Stimulated activated naive B cell treated with anti-CD40 and anti-IgM and Interleukin-4, amounts not matched to agents 10 μg/mL and 1 μg/mL and 100 μg/mL, for 72 hours (primary cell): ENCODE measurements at regions not wholly inside any gene's neighbourhood (a gene's known extent, or its start where the extent isn't known, plus 50 kb on each side); places are given as distances from the start of the nearest gene placed in this dataset.

Source experiments
- ATAC-seq, 2 donors: fragments of 150-1000 bp; cut with Tn5 transposase; replicated peaks; 2 replicates each; pipeline ENCODE4 v1.10.0; 2021; ENCODE audit warnings: moderate library complexity in 1 of 2
- DNase-seq: peaks from one replicate; pipeline ENCODE4 v3.0.0; 2021
- H3K27ac Mint-ChIP-seq: one replicate; pipeline ENCODE4 v1.8.0; 2022; ENCODE audit warnings: mild to moderate bottlenecking, mixed read lengths
- H3K27me3 Mint-ChIP-seq, 2 donors: one replicate each; pipeline ENCODE4 v1.8.0; 2022; ENCODE audit warnings: mixed read lengths in 2 of 2
- H3K36me3 Mint-ChIP-seq, 2 donors: one replicate each; pipeline ENCODE4 v1.8.0; 2022; ENCODE audit warnings: mixed read lengths in 2 of 2, mild to moderate bottlenecking in 1 of 2
- H3K4me1 Mint-ChIP-seq, 2 donors: one replicate each; pipeline ENCODE4 v1.8.0; 2022; ENCODE audit warnings: mixed read lengths in 2 of 2, mild to moderate bottlenecking in 1 of 2
- H3K4me3 Mint-ChIP-seq, 2 donors: one replicate each; pipeline ENCODE4 v1.8.0; 2022; ENCODE audit warnings: mild to moderate bottlenecking in 2 of 2, mixed read lengths in 2 of 2, moderate library complexity in 1 of 2
- H3K9me3 Mint-ChIP-seq, 2 donors: one replicate each; pipeline ENCODE4 v1.8.0; 2022; ENCODE audit warnings: mixed read lengths in 2 of 2, mild to moderate bottlenecking in 1 of 2

DNA sequence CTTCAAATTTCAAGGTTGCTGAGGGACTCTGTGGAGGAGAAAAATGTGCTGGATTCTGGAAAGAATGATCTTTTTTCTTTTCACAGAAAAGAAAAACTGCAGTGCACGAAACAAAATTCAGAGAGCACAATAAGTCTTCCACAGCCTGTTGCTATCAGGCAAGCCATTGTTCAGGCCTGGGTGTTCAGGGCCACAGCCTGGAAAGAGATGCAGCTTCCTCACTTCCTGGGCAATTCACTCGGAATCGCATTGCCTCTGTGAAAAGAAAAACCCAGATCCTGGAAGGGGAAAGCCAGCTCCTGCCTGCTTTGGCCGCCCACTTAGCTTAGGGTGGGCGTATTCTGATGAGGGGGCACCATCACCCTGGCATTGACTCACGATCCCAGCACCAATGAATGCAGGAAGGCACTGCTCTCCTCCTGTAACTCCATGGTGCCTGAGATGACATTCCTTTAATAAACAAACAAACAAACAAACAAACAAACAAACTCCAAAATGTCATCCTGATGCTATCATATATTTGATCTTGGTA, 863.9 kb downstream of the BCL11B start:
- no peak for ATAC-seq
- Mint-ChIP-seq H3K27me3 (no peaks in the 10 kb centered on the region), H3K9me3 (peaks cover 0 to 6% of the 10 kb centered on the region in 2 donors), H3K27ac (no peak overlapping the region), H3K36me3 (no peaks in the 10 kb centered on the region), H3K4me1 (no peaks in the 10 kb centered on the region), H3K4me3 (no peak overlapping the region)
- DNase-seq = no peak

DNA sequence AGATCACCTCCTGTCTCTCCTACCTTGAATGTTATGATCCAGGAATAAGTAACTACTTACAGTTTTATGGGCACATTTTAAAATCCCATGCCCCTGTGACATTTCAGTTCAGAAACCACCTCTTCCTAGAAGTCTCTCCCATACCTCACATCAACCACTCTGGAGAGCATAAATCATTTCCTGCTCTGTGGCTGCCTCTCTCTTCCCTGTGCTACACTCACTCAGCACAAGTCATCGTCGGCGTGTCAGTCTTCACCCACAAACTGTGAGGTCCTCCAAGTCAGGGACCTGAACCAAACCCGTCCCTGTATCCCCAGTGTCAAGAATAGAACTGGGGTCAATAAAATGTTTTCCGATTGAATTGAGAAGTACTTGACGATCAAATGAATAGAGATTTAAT, 863.3 kb downstream of the BCL11B start:
- Mint-ChIP-seq H3K27ac (no peak overlapping the region), H3K9me3 (peaks cover 0 to 6% of the 10 kb centered on the region in 2 donors), H3K27me3 (no peaks in the 10 kb centered on the region), H3K4me1 (no peaks in the 10 kb centered on the region), H3K4me3 (no peak overlapping the region), H3K36me3 (no peaks in the 10 kb centered on the region)
- DNase-seq (no peak), ATAC-seq (no peak)

DNA sequence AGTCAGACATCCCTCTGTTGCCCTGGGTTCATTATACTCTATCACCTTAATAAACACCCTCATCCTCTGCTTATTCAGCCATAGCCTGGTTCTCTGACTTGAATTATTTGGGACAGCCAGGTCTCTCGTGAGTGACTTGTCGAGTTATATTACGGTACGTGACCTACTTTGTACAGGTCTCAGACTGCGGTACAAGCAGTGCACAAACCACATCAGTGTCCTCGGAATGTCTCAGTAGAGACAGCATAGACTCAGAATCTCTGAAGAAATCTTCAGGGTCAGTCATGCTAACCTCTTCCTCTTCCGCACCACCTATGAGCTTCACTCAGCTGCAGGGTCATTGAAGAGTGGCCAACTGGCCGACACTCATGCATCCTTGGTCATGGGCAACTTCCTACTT, 860.8 kb downstream of the BCL11B start:
- Mint-ChIP-seq H3K4me3 (no peak overlapping the region), H3K27ac (no peak overlapping the region)
- DNase-seq = no peak

DNA sequence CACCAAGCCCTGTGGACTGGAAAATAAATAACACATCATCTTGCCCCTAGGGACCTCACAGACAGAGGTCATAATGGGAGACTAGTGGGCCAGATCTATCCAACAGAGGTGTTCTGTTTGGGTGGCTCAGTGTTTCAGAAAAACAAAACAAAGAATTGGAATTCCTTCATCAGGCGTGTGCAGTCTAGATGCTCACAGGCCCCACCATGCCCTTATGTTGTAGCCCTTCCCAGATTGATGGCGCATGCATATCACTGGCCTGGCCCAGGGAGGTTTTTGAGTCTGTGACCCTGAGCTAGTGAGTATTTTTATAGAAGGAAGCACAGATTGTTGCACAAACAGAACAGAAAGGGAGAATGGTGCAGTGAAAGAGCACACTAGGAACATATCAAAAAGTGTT, 859.6 kb downstream of the BCL11B start:
- ATAC-seq (no peak), DNase-seq (no peak)
- peaks cover 0 to 4% of the 10 kb centered on the region in 2 donors for H3K9me3 Mint-ChIP-seq
- H3K36me3 Mint-ChIP-seq = no peaks in the 10 kb centered on the region
- no peak overlapping the region for H3K27ac Mint-ChIP-seq
- H3K4me3 Mint-ChIP-seq = no peak overlapping the region
- no peaks in the 10 kb centered on the region for H3K27me3 Mint-ChIP-seq
- no peaks in the 10 kb centered on the region for H3K4me1 Mint-ChIP-seq

More for the DNA sequence above, 860.8 kb downstream of the BCL11B start:
- Mint-ChIP-seq H3K4me1 (no peaks in the 10 kb centered on the region), H3K36me3 (no peaks in the 10 kb centered on the region), H3K9me3 (peaks cover 0 to 6% of the 10 kb centered on the region in 2 donors), H3K27me3 (no peaks in the 10 kb centered on the region)
- no peak for ATAC-seq

DNA sequence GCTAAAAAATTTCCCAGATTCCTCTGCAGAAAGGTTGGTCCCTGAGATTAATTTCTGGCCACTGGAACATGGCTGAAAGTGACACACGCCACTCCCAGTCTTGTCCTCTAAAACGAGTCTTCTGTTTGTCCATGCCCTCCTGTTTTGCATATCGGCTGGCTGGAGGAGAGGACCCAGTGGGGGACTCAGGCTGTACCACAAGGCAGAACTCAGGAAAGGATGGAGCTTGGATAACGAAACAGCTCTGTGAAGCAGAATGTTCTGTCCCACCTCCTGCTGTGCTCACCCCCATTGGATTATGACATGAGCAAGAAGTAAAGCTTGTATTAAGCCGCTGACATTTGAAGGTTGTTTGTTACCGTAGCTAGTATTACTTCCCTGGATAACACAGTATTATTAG, 856.2 kb downstream of the BCL11B start:
- Mint-ChIP-seq H3K4me3 (no peak overlapping the region), H3K27me3 (no peaks in the 10 kb centered on the region), H3K27ac (no peak overlapping the region), H3K4me1 (no peaks in the 10 kb centered on the region), H3K9me3 (peaks cover 4 to 6% of the 10 kb centered on the region in 2 donors), H3K36me3 (no peaks in the 10 kb centered on the region)
- ATAC-seq = no peak
- DNase-seq = no peak

DNA sequence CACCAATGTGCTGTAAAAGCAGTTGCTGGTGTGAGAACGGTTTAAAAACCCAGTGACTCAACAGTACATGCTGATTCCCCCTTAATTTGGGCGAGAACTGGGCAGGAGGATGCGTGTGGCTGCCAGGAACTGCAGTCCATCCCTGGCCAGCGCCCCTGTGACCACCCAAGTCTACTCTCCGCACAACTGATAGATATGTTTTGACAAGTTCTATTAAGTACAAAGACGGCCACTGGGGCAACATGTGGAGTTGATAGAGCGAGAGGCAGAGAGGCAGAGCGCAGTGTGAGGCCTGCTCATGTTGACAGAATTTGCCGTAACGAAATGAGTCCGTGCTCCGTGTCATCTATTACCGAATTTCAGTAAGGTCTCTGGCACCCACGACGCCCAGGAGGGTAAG, 855.0 kb downstream of the BCL11B start:
- DNase-seq (no peak), ATAC-seq (no peak)
- no peaks in the 10 kb centered on the region for H3K4me1 Mint-ChIP-seq
- H3K9me3 Mint-ChIP-seq = peaks cover 4 to 6% of the 10 kb centered on the region in 2 donors
- H3K4me3 Mint-ChIP-seq = no peak overlapping the region
- H3K36me3 Mint-ChIP-seq = no peaks in the 10 kb centered on the region
- no peaks in the 10 kb centered on the region for H3K27me3 Mint-ChIP-seq
- no peak overlapping the region for H3K27ac Mint-ChIP-seq

DNA sequence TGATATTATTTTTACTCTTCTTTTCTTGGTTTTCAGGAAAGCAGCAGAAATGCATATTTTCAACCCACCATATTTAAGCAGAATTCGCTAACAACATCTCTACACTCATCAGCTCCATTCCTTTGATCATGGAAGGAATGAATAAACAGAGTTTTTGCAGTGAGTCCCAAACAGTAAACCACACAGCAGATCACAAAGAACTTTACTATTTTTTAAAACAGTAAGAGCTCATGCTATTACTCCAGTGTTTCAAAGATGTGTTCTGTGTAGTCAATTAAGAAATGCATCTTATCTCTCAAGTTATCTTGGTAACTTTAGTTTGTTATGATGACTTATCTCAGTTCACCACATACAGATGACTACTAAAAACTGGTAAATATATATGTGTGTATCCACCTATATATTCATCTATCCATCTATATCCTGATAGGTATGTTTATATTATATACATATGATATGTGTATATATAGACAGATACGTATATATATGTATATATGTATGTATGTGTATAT, 843.5 kb downstream of the BCL11B start:
- Mint-ChIP-seq H3K27ac (no peak overlapping the region), H3K9me3 (peaks cover 4 to 6% of the 10 kb centered on the region in 2 donors), H3K4me1 (no peaks in the 10 kb centered on the region), H3K36me3 (no peaks in the 10 kb centered on the region), H3K27me3 (no peaks in the 10 kb centered on the region), H3K4me3 (no peak overlapping the region)
- no peak for ATAC-seq
- no peak for DNase-seq

DNA sequence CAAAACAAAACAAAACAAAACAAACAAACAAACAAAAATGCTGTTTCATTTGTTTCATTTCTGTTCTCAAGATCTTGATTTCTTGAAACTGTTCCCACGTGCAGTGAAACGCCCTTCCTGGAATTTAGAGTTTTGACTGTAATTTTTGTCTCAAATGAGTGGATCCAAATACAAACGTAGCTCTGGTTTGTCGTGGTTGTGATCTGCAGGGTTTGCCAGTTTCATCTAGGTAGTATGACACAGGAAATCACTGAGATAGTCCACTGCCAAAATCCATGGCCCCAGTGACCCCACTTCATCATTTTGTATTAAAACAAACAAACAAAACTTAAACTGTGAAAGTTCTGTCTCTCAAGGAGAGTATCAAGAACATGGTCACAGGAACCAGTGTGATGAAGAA, 838.6 kb downstream of the BCL11B start:
- ATAC-seq (no peak), DNase-seq (no peak)
- Mint-ChIP-seq H3K4me1 (no peaks in the 10 kb centered on the region), H3K4me3 (no peak overlapping the region), H3K36me3 (no peaks in the 10 kb centered on the region), H3K27ac (no peak overlapping the region), H3K27me3 (no peaks in the 10 kb centered on the region), H3K9me3 (peaks cover 0 to 7% of the 10 kb centered on the region in 2 donors)

DNA sequence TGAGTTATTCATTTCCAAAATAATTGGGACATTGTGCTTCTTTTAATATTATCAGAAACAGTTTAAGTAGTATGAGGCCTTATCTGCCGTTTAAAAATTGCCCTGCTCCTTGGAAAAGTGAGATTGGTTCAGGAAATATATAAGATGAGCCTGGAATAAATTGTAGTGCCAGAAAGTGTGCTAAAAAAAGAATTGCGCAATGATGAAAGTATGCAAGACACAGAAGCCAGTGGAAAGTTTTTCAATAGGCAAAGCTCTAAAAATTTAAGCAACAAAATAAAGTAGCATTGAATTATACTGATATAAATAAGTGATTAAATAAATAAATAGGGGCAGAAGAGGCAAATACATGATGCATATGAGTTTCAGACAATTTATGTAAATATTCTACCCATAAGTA, 834.9 kb downstream of the BCL11B start:
- Mint-ChIP-seq H3K36me3 (no peaks in the 10 kb centered on the region), H3K4me1 (no peaks in the 10 kb centered on the region), H3K4me3 (no peak overlapping the region), H3K9me3 (peaks cover 0 to 8% of the 10 kb centered on the region in 2 donors), H3K27ac (no peak overlapping the region), H3K27me3 (no peaks in the 10 kb centered on the region)
- DNase-seq (no peak), ATAC-seq (no peak)

DNA sequence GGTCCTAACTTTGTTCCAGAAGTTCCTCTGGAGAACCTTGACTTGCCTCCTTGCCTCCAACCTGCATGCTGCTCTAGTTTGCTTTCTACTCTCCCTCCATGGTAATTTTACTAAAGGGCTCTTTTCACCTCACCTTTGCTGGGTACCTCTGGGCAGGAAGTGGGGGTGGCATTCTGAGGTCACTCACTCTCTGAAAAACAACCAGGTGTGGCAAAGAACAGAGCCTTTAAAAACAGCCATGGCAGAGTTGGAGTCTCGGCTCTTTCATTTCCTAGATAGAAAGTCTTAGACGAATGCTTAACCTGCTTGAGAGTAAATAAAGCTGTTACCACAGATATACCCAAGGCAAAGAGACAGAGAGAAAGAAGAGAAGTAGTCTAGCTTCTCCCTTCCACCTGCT, 827.9 kb downstream of the BCL11B start:
- H3K4me1 Mint-ChIP-seq = no peaks in the 10 kb centered on the region
- no peaks in the 10 kb centered on the region for H3K36me3 Mint-ChIP-seq
- H3K27me3 Mint-ChIP-seq = no peaks in the 10 kb centered on the region
- H3K27ac Mint-ChIP-seq = no peak overlapping the region
- no peak for DNase-seq
- no peak for ATAC-seq
- H3K4me3 Mint-ChIP-seq = no peak overlapping the region
- H3K9me3 Mint-ChIP-seq = peaks cover 0 to 5% of the 10 kb centered on the region in 2 donors

DNA sequence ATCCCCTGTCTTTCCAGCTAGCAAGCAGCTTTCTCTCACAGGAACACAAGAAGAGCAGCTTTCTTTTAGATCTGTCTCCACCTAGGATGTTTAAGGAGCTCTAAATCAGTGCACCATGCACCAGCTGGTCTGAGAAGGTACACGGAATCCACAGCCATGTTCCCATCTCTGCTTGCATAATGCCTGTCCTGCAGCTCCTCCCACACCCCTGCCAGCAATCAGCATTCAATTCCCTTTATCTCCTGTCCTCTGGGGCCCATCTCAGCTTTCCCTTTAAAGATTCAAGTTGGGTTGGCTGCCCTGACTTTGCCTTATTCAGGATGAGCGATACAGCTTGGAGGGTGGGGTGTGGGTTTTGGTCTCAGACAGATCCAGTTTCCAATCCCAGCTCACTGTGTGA, 826.3 kb downstream of the BCL11B start:
- no peak for ATAC-seq

DNA sequence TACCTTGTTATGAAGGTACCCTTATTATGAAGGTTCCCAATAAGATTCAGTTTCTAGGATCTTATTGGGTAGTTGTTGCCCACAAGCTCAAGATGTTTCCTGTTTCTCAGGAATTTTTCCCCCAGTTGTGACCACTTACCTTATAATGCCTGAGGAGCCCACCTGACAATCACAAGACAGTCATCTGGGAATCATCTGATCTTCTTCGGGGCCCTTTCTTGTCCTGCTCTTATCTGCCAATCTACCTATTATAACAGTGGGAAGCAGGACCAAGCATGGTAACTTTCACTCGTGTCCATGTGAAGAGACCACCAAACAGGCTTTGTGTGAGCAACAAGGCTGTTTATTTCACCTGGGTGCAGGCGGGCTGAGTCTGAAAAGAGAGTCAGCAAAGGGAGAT, 825.5 kb downstream of the BCL11B start:
- no peak overlapping the region for H3K27ac Mint-ChIP-seq
- DNase-seq (no peak), ATAC-seq (no peak)
- H3K4me3 Mint-ChIP-seq = no peak overlapping the region
- H3K9me3 Mint-ChIP-seq = peaks cover 0 to 3% of the 10 kb centered on the region in 2 donors
- H3K4me1 Mint-ChIP-seq = no peaks in the 10 kb centered on the region
- no peaks in the 10 kb centered on the region for H3K36me3 Mint-ChIP-seq
- H3K27me3 Mint-ChIP-seq = no peaks in the 10 kb centered on the region

More for the DNA sequence above, 826.3 kb downstream of the BCL11B start:
- no peaks in the 10 kb centered on the region for H3K4me1 Mint-ChIP-seq
- DNase-seq = no peak
- no peak overlapping the region for H3K4me3 Mint-ChIP-seq
- no peak overlapping the region for H3K27ac Mint-ChIP-seq
- H3K36me3 Mint-ChIP-seq = no peaks in the 10 kb centered on the region
- no peaks in the 10 kb centered on the region for H3K27me3 Mint-ChIP-seq
- peaks cover 0 to 3% of the 10 kb centered on the region in 2 donors for H3K9me3 Mint-ChIP-seq

DNA sequence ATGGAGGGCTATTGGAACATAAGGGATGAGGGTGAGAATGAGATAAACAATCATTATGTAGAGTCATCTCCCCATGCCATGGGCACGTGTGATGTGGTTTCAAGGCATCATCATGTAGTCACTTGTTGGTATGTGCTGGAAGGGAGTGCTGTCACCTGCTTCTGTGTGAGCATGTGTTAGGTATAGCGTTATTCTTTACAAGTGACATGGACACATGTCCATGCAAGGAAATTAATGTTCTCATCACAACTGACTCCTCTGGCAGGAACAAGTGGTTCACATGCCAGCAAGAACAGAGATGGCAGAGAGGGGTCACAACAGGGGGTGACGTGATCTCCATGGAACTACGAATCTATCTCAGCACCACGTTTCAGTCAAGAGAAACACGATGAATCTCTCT, 815.8 kb downstream of the BCL11B start:
- Mint-ChIP-seq H3K36me3 (no peaks in the 10 kb centered on the region), H3K27me3 (no peaks in the 10 kb centered on the region), H3K4me1 (no peaks in the 10 kb centered on the region)

DNA sequence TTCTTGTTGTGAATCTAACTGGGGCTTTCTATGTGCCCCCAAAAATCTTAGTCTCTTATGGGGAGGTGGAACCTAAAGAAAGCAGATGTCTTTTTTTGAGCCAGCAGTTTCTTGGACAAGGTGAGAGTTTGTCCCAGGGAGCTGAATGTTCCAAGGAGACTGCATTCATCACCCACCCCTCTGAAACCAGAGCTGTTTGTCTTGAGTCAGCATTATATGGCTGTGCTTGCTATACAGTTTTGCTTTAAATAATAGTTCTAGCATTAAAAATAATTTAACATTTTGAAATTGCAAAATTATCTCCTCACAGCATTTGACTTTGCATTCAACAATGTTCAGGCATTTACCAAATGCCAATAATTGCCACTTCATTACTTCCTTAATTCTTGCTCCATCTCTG, 813.3 kb downstream of the BCL11B start:
- H3K27ac Mint-ChIP-seq = no peak overlapping the region
- no peak for ATAC-seq
- H3K9me3 Mint-ChIP-seq = peaks cover 4 to 9% of the 10 kb centered on the region in 2 donors
- no peaks in the 10 kb centered on the region for H3K4me1 Mint-ChIP-seq
- no peaks in the 10 kb centered on the region for H3K36me3 Mint-ChIP-seq
- no peak overlapping the region for H3K4me3 Mint-ChIP-seq
- no peaks in the 10 kb centered on the region for H3K27me3 Mint-ChIP-seq
- DNase-seq = no peak

More for the DNA sequence above, 815.8 kb downstream of the BCL11B start:
- ATAC-seq = no peak
- Mint-ChIP-seq H3K27ac (no peak overlapping the region), H3K9me3 (peaks cover 4 to 7% of the 10 kb centered on the region in 2 donors), H3K4me3 (no peak overlapping the region)
- DNase-seq = no peak

DNA sequence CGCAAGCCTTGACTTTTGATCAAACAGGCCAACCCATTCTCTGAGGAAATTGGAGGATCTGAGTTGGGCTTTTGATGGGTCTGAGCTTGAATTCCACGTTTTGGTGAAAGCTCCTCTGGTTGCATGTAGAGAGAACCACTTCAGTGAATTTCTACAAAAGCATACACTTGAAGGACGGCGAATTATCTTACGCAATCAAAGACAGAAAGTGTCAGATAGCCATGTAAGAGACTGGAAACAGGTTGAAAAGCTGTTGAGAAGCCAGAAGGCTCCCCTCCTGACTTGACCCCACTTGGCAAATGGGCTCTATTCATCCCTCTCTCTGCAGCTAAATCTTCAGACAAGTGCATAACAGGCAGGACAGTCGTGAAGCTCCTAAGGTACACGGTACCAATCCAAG, 809.1 kb downstream of the BCL11B start:
- H3K36me3 Mint-ChIP-seq = no peaks in the 10 kb centered on the region
- H3K27me3 Mint-ChIP-seq = no peaks in the 10 kb centered on the region
- ATAC-seq (no peak), DNase-seq (no peak)
- peaks cover 0 to 8% of the 10 kb centered on the region in 2 donors for H3K9me3 Mint-ChIP-seq
- no peak overlapping the region for H3K27ac Mint-ChIP-seq
- H3K4me1 Mint-ChIP-seq = no peaks in the 10 kb centered on the region
- no peak overlapping the region for H3K4me3 Mint-ChIP-seq

DNA sequence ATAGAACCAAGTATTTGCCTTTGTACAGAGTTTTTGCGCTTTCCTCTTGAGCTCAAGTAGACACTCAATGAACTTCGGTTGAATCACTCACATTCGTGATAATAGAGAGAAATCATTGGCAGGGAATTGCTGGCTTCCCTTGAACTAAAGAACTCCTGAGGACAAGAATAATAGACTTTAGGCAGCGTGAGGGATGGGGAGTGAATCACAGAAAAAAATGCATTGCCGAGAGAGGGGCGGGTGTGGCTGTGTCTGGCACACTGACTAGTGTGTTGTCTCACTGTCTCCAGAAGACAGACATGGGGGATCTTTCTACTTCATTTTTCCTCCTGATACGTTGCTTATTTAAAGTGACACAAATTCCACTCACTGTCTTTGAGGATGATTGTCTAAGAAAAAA, 805.2 kb downstream of the BCL11B start:
- Mint-ChIP-seq H3K27me3 (no peaks in the 10 kb centered on the region), H3K9me3 (peaks cover 3 to 6% of the 10 kb centered on the region in 2 donors), H3K36me3 (no peaks in the 10 kb centered on the region), H3K27ac (no peak overlapping the region), H3K4me3 (no peak overlapping the region), H3K4me1 (no peaks in the 10 kb centered on the region)
- DNase-seq (no peak), ATAC-seq (no peak)
